ENCODE measurements at regions not wholly inside any gene's neighbourhood (a gene's known extent, or its start where the extent isn't known, plus 50 kb on each side); places are given as distances from the start of the nearest gene placed in this dataset.

GRCh38 chr6:18603361-18603760, 216.2 kb downstream of the RNF144B start:
- Histone ChIP-seq H3K9ac (ENCODE audit: low read length) (no peak overlapping the region), H4K20me1 (ENCODE audit: insufficient read depth) (no peaks in the 10 kb centered on the region), H3K4me3 (ENCODE audit: low read length) (no peak overlapping the region), H2AFZ (ENCODE audit: low read depth, low read length) (no peak overlapping the region), H3K79me2 (replicated peaks; ENCODE audit: insufficient read depth, low read length) (no peaks in the 10 kb centered on the region), H3F3A (ENCODE audit: insufficient read depth, low read length, poor library complexity, severe bottlenecking) (no peaks in the 10 kb centered on the region), H3K27ac (ENCODE audit: low read length) (no peak overlapping the region), H3K27me3 (ENCODE audit: insufficient read depth, low read depth, low read length) (no peaks in the 10 kb centered on the region), H3K9me2 (ENCODE audit: insufficient read depth, low read length) (no peaks in the 10 kb centered on the region), H3K9me3 (ENCODE audit: low read length) (no peaks in the 10 kb centered on the region), H3K36me3 (ENCODE audit: insufficient read depth, low read length) (no peaks in the 10 kb centered on the region), H3K4me2 (ENCODE audit: low read length) (no peak overlapping the region)
- no peak for TF ChIP-seq EZH2 (IDR thresholded peaks at IDR 0.05; ENCODE audit: borderline replicate concordance, insufficient read depth, low read length, poor library complexity, severe bottlenecking)
- TF ChIP-seq MXI1 (conservative IDR thresholded peaks at IDR 0.05; ENCODE audit: poor library complexity, severe bottlenecking): no peak
- no peak for TF ChIP-seq EP300 (conservative IDR thresholded peaks at IDR 0.05; ENCODE audit: poor library complexity, severe bottlenecking)
- no peak for TF ChIP-seq REST (IDR thresholded peaks at IDR 0.05; ENCODE audit: borderline replicate concordance)
- no peak for TF ChIP-seq TAF1 (IDR thresholded peaks at IDR 0.05; ENCODE audit: low read depth)
- no peak for TF ChIP-seq POLR2AphosphoS5 (IDR thresholded peaks at IDR 0.05)
- TF ChIP-seq RAD21 (conservative IDR thresholded peaks at IDR 0.05): no peak
- TF ChIP-seq CTCF (IDR thresholded peaks at IDR 0.05; ENCODE audit: poor library complexity, severe bottlenecking): no peak
- TF ChIP-seq SMC3 (conservative IDR thresholded peaks at IDR 0.05; ENCODE audit: poor library complexity): no peak

GRCh38 chr6:18605841-18606240, 218.7 kb downstream of the RNF144B start:
- H3K9ac ChIP-seq (ENCODE audit: low read length): no peak overlapping the region
- H2AFZ ChIP-seq (ENCODE audit: low read depth, low read length): no peak overlapping the region
- H4K20me1 ChIP-seq (ENCODE audit: insufficient read depth): no peaks in the 10 kb centered on the region
- H3F3A ChIP-seq (ENCODE audit: insufficient read depth, low read length, poor library complexity, severe bottlenecking): no peaks in the 10 kb centered on the region
- H3K4me2 ChIP-seq (ENCODE audit: low read length): no peak overlapping the region
- no peak overlapping the region for H3K27ac ChIP-seq (ENCODE audit: low read length)
- no peak overlapping the region for H3K4me3 ChIP-seq (ENCODE audit: low read length)
- no peaks in the 10 kb centered on the region for H3K36me3 ChIP-seq (ENCODE audit: insufficient read depth, low read length)
- no peaks in the 10 kb centered on the region for H3K9me2 ChIP-seq (ENCODE audit: insufficient read depth, low read length)
- H3K9me3 ChIP-seq (ENCODE audit: low read length): no peaks in the 10 kb centered on the region
- H3K27me3 ChIP-seq (ENCODE audit: insufficient read depth, low read depth, low read length): no peaks in the 10 kb centered on the region
- no peaks in the 10 kb centered on the region for H3K79me2 ChIP-seq (replicated peaks; ENCODE audit: insufficient read depth, low read length)
- TF ChIP-seq REST (IDR thresholded peaks at IDR 0.05; ENCODE audit: borderline replicate concordance): no peak
- no peak for TF ChIP-seq SMC3 (conservative IDR thresholded peaks at IDR 0.05; ENCODE audit: poor library complexity)
- TF ChIP-seq CTCF (IDR thresholded peaks at IDR 0.05; ENCODE audit: poor library complexity, severe bottlenecking): no peak
- no peak for TF ChIP-seq MXI1 (conservative IDR thresholded peaks at IDR 0.05; ENCODE audit: poor library complexity, severe bottlenecking)
- TF ChIP-seq POLR2AphosphoS5 (IDR thresholded peaks at IDR 0.05): no peak
- no peak for TF ChIP-seq TAF1 (IDR thresholded peaks at IDR 0.05; ENCODE audit: low read depth)
- TF ChIP-seq RAD21 (conservative IDR thresholded peaks at IDR 0.05): no peak
- no peak for TF ChIP-seq EZH2 (IDR thresholded peaks at IDR 0.05; ENCODE audit: borderline replicate concordance, insufficient read depth, low read length, poor library complexity, severe bottlenecking)
- no peak for TF ChIP-seq EP300 (conservative IDR thresholded peaks at IDR 0.05; ENCODE audit: poor library complexity, severe bottlenecking)
